ENCODE measurements at regions not wholly inside any gene's neighbourhood (a gene's known extent, or its start where the extent isn't known, plus 50 kb on each side); places are given as distances from the start of the nearest gene placed in this dataset.

DNA sequence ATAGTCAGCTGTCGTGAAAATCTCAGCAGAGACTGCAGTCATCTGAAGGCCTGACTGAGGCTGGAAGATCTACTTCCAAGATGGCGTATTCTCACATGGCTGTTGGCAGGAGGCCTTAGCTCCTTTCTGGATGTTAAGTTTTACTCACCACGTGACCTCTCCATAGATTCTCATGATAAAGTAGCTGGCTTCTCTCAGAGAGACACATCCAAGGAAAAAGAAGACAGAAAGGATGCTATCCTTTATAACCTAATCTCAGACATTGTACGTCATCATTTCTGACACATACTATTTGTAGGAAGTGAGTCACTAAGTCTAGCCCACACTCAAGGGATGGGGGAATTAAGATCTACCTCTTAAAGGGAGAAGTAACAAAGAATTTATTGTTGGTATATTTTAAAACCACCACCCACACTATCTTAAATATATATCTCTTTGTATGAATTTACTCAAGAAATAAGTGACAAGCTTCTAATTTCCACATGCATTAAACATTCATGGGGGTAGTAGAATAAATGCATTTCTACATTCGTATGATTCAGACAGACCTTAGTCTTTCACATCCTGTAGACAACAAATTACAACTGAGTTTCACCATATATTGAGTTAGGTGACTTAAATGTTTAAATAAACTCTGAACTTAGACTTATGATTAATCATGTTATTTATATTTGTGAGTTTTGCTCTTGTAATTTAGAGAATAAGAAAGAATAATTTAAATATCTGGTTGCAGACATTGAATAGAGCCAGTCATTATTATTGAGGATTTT lies 411.0 kb downstream of the LRIG3 start:
- TF ChIP-seq, protein P1, sequence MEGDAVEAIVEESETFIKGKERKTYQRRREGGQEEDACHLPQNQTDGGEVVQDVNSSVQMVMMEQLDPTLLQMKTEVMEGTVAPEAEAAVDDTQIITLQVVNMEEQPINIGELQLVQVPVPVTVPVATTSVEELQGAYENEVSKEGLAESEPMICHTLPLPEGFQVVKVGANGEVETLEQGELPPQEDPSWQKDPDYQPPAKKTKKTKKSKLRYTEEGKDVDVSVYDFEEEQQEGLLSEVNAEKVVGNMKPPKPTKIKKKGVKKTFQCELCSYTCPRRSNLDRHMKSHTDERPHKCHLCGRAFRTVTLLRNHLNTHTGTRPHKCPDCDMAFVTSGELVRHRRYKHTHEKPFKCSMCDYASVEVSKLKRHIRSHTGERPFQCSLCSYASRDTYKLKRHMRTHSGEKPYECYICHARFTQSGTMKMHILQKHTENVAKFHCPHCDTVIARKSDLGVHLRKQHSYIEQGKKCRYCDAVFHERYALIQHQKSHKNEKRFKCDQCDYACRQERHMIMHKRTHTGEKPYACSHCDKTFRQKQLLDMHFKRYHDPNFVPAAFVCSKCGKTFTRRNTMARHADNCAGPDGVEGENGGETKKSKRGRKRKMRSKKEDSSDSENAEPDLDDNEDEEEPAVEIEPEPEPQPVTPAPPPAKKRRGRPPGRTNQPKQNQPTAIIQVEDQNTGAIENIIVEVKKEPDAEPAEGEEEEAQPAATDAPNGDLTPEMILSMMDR (conservative IDR thresholded peaks at IDR 0.05) = no peak
- no peak for TF ChIP-seq ZFX (IDR thresholded peaks at IDR 0.05)
- H3K27ac ChIP-seq = no peak overlapping the region

DNA sequence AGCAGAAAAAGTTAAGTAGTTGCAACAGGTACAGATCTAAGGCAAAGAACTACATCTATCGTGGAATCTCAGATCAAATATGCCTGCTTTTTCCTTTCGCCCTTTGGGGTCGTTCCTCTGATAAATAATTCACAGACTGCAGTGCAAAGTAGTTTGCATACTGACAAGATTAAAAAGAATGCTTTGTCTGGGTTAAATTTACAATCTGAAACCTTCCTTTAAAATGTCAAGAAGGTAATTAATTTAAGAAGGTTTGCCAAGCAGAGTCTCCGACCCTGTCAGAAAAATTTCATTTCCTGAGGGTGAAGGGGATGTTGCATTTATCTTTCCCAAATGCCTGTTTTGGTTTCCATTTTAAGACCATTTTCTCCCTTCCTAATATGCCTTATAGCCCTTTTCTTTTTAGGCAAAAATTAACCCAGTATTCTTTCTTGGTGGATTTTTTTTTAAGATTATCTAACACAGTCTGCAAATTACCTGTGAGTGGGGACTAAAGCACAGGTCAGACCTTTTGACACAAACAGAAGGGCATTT lies 406.9 kb downstream of the LRIG3 start:
- no peak overlapping the region for H3K27ac ChIP-seq

GRCh38 chr12:58513852-58514251 lies 406.5 kb downstream of the LRIG3 start:
- no peak overlapping the region for H3K27ac ChIP-seq
- no peak for TF ChIP-seq ZFX (IDR thresholded peaks at IDR 0.05)
- TF ChIP-seq, protein P1 (conservative IDR thresholded peaks at IDR 0.05) = no peak

More for the DNA sequence above, 406.9 kb downstream of the LRIG3 start:
- TF ChIP-seq, protein P1 (conservative IDR thresholded peaks at IDR 0.05) = no peak
- TF ChIP-seq ZFX (IDR thresholded peaks at IDR 0.05) = no peak

DNA sequence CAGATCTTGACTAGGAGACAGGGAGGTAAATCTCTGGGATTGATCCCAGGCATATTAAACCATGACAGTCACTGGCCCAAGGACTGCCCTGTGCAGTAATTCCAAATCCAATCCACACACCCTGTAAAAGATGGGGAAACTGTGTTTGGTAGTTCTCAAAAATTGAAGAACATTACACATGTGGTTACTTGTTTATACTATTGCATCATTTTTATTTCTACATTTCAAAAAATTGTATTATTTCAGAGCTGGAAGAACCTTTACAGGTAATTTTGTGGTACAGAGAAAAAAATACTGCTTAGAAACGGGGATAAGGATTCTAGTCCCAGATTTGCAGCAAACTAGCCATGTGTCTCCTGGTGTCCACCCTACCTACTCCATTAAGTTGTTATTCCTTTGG lies 400.5 kb downstream of the LRIG3 start:
- no peak overlapping the region for H3K27ac ChIP-seq
- TF ChIP-seq ZFX (IDR thresholded peaks at IDR 0.05) = no peak
- TF ChIP-seq, protein P1 (conservative IDR thresholded peaks at IDR 0.05) = no peak

DNA sequence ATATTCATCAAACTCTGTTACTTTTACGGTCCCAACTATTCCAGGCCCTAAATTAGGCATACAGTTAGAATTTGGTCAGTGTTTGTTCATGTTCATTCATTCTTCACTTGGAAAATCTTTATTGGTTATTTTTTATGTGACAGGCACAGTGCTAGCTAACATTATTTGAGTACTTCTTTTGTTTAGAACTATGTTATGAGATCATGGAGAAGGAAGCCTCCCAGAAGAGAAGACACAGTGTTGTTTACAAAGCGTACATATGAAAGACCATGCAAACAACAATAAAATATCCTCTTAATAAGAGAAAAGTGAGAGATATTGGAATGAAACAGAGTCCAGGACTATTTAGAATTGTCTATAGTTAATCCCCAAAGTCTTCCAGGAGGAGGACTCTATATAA lies 399.2 kb downstream of the LRIG3 start:
- no peak for TF ChIP-seq ZFX (IDR thresholded peaks at IDR 0.05)
- TF ChIP-seq, protein P1 (conservative IDR thresholded peaks at IDR 0.05) = no peak
- H3K27ac ChIP-seq = no peak overlapping the region

GRCh38 chr12:58521796-58522195 lies 398.5 kb downstream of the LRIG3 start:
- TF ChIP-seq ZFX (IDR thresholded peaks at IDR 0.05) = no peak
- TF ChIP-seq, protein P1 (conservative IDR thresholded peaks at IDR 0.05) = no peak
- no peak overlapping the region for H3K27ac ChIP-seq

DNA sequence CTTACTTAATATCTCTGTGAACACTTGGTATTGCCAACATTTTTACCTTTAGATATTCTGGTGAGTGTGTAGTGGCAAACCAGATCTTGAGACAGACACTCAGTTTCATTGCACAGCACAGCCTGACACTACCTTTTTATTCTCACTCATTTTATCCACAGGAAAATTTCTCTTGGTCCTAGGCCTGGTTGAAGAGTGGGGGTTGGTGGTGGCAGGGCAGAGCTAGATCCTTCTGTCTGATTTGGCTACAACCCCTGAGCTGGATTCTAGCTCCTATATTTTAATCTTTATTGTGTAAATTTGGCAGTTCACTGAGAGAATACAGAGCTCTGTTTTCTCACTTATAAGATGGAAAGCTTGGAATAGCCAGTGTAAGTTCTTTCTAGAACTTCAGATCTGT lies 396.9 kb downstream of the LRIG3 start:
- TF ChIP-seq, protein P1 (conservative IDR thresholded peaks at IDR 0.05) = no peak
- TF ChIP-seq ZFX (IDR thresholded peaks at IDR 0.05) = no peak
- no peak overlapping the region for H3K27ac ChIP-seq

All from C4-2B (cell line).